CD14-positive monocyte (primary cell): ENCODE measurements at regions not wholly inside any gene's neighbourhood (a gene's known extent, or its start where the extent isn't known, plus 50 kb on each side); places are given as distances from the start of the nearest gene placed in this dataset.

Experiments used
- DNase-seq, 3 donors: peaks; one replicate each; pipeline ENCODE4 v3.0.0-alpha.2; 2011 to 2022
- H2AFZ ChIP-seq: 2 replicates; pipeline ENCODE4 v1.6.0; 2012; ENCODE audit warnings: mild to moderate bottlenecking, low read depth, low read length, inconsistent platforms; ENCODE audit not compliant: insufficient read depth, poor library complexity, severe bottlenecking
- H3K27ac ChIP-seq, 2 donors: 1 replicate in 1 of 2; 2 replicates in 1 of 2; pipeline ENCODE4 v1.5.1; 2012 to 2013; ENCODE audit warnings: low read length in 2 of 2, control low read depth in 1 of 2, inconsistent platforms in 1 of 2, low read depth in 1 of 2, mild to moderate bottlenecking in 1 of 2
- H3K27me3 ChIP-seq, 2 donors: one replicate each; pipeline versions ENCODE4 v1.6.0 to v1.6.1; 2011 to 2013; ENCODE audit warnings: low read length in 2 of 2; ENCODE audit not compliant: control insufficient read depth in 2 of 2, insufficient read depth in 2 of 2
- H3K36me3 ChIP-seq, 2 donors: replicated peaks in 1 of 2; 1 replicate in 1 of 2; 2 replicates in 1 of 2; pipeline versions ENCODE4 v1.5.1 to v1.6.1; 2012 to 2013; ENCODE audit warnings: low read length in 2 of 2, control low read depth in 1 of 2, inconsistent platforms in 1 of 2, mild to moderate bottlenecking in 1 of 2; ENCODE audit not compliant: insufficient read depth in 2 of 2, control insufficient read depth in 1 of 2
- H3K4me1 ChIP-seq, 2 donors: 1 replicate in 1 of 2; 2 replicates in 1 of 2; pipeline versions ENCODE4 v1.5.1 to v1.6.1; 2012 to 2013; ENCODE audit warnings: low read length in 2 of 2, control low read depth in 1 of 2, inconsistent platforms in 1 of 2, mild to moderate bottlenecking in 1 of 2, moderate library complexity in 1 of 2; ENCODE audit not compliant: insufficient read depth in 2 of 2, control insufficient read depth in 1 of 2
- H3K4me2 ChIP-seq: replicated peaks from 2 replicates; pipeline ENCODE3; 2012; ENCODE audit warnings: low read length, moderate library complexity, mild to moderate bottlenecking; ENCODE audit not compliant: poor library complexity, severe bottlenecking; ENCODE audit errors: extremely low read depth
- H3K4me3 ChIP-seq, 3 experiments: fragments of 200-600 bp in 1 of 3; sonication (generic) in 1 of 3; replicated peaks in 1 of 3; 1 replicate in 2 of 3; 2 replicates in 1 of 3; pipeline ENCODE4 v1.5.1; 2011 to 2013; ENCODE audit warnings: low read length in 3 of 3, mild to moderate bottlenecking in 3 of 3, control low read depth in 2 of 3, low read depth in 2 of 3, inconsistent platforms in 1 of 3, moderate library complexity in 1 of 3
- H3K79me2 ChIP-seq: 2 replicates; pipeline ENCODE4 v1.6.0; 2012; ENCODE audit warnings: mild to moderate bottlenecking, control low read depth, inconsistent platforms, low read length, moderate library complexity; ENCODE audit not compliant: insufficient read depth
- H3K9ac ChIP-seq: 2 replicates; pipeline ENCODE4 v1.6.0; 2017; ENCODE audit warnings: low read length, mild to moderate bottlenecking; ENCODE audit not compliant: insufficient read depth, poor library complexity, severe bottlenecking
- H3K9me3 ChIP-seq, 2 donors: replicated peaks in 1 of 2; 1 replicate in 1 of 2; 2 replicates in 1 of 2; pipeline versions ENCODE4 v1.5.1 to v1.6.1; 2012 to 2013; ENCODE audit warnings: low read length in 2 of 2, control low read depth in 1 of 2; ENCODE audit not compliant: control insufficient read depth in 1 of 2, insufficient read depth in 1 of 2
- H4K20me1 ChIP-seq: 2 replicates; pipeline ENCODE4 v1.6.0; 2012; ENCODE audit warnings: mild to moderate bottlenecking, low read length, control low read depth, moderate library complexity; ENCODE audit not compliant: insufficient read depth
- H3K27ac Mint-ChIP-seq, 7 donors: one replicate each; pipeline ENCODE4 v1.8.0; 2020; ENCODE audit warnings: mild to moderate bottlenecking in 7 of 7, mixed read lengths in 7 of 7, moderate library complexity in 6 of 7, inconsistent platforms in 2 of 7
- H3K27me3 Mint-ChIP-seq, 3 donors: one replicate each; pipeline ENCODE4 v1.8.0; 2021 to 2022; ENCODE audit warnings: low read depth in 3 of 3, mild to moderate bottlenecking in 3 of 3, mixed read lengths in 3 of 3, moderate library complexity in 3 of 3, inconsistent platforms in 1 of 3
- H3K36me3 Mint-ChIP-seq, 2 donors: one replicate each; pipeline ENCODE4 v1.8.0; 2020; ENCODE audit warnings: mixed read lengths in 2 of 2, inconsistent platforms in 1 of 2, mild to moderate bottlenecking in 1 of 2
- H3K4me1 Mint-ChIP-seq: one replicate; pipeline ENCODE4 v1.8.0; 2020; ENCODE audit warnings: mild to moderate bottlenecking, mixed read lengths
- H3K4me3 Mint-ChIP-seq, 2 donors: one replicate each; pipeline ENCODE4 v1.8.0; 2020; ENCODE audit warnings: mild to moderate bottlenecking in 2 of 2, mixed read lengths in 2 of 2, moderate library complexity in 1 of 2
- H3K9me3 Mint-ChIP-seq, 7 donors: one replicate each; pipeline ENCODE4 v1.8.0; 2020 to 2022; ENCODE audit warnings: mixed read lengths in 7 of 7, mild to moderate bottlenecking in 6 of 7, moderate library complexity in 6 of 7, inconsistent platforms in 2 of 7
- CTCF ChIP-seq: fragments of 200-600 bp; IDR thresholded peaks from one replicate; pipeline ENCODE4 v1.8.0; 2022; ENCODE audit warnings: antibody characterized with exemption, mild to moderate bottlenecking
- WGBS: methylation state at CpG from one replicate; pipeline ENCODE4 v1.1.5; 2013; ENCODE audit warnings: missing lambda C conversion rate; ENCODE audit not compliant: insufficient coverage; 5-methylcytosine and 5-hydroxymethylcytosine counted together
- intact Hi-C, 2 donors: fragments of 100-400 bp; cut with micrococcal nuclease; formaldehyde crosslinking; loops; one replicate each; pipeline versions ENCODE4 v1.15.0 to v1.15.1; 2023

- H3K36me3 Mint-ChIP-seq, result no peaks in the 10 kb centered on the region
- H3K4me1 Mint-ChIP-seq, result no peaks in the 10 kb centered on the region
- Histone ChIP-seq H3K9me3 (no peaks in the 10 kb centered on the region), H3K4me3 (no peak overlapping the region), H3K4me1 (no peaks in the 10 kb centered on the region), H4K20me1 (no peaks in the 10 kb centered on the region), H3K27me3 (no peaks in the 10 kb centered on the region), H3K9ac (no peak overlapping the region), H3K4me2 (no peak overlapping the region), H3K27ac (no peak overlapping the region), H2AFZ (no peak overlapping the region), H3K36me3 (no peaks in the 10 kb centered on the region), H3K79me2 (no peaks in the 10 kb centered on the region)
- WGBS, result no CpG with 5 or more reads among the region's 3 CpGs
- H3K27me3 Mint-ChIP-seq, result peaks cover 0 to 1% (median 0%) of the 10 kb centered on the region in 3 donors
- intact Hi-C loops, result no loop called here
- TF ChIP-seq CTCF, result no peak
- no peak for DNase-seq
- H3K27ac Mint-ChIP-seq, result no peak overlapping the region
- H3K4me3 Mint-ChIP-seq, result no peak overlapping the region
- peaks cover 0 to 5% (median 2%) of the 10 kb centered on the region in 7 donors for H3K9me3 Mint-ChIP-seq
Measured at GRCh38 chr2:181218401-181218821, 238.0 kb downstream of the UBE2E3 start.

- Mint-ChIP-seq H3K27me3 (peaks cover 0 to 1% (median 0%) of the 10 kb centered on the region in 3 donors), H3K27ac (no peak overlapping the region)
- intact Hi-C loops, result no loop called here
Measured at GRCh38 chr2:181223234-181223633, 234.0 kb upstream of the ITGA4 start.

More at GRCh38 chr2:181223234-181223633, 234.0 kb upstream of the ITGA4 start:
- Histone ChIP-seq H3K4me3 (no peak overlapping the region), H3K4me2 (no peak overlapping the region), H3K36me3 (no peaks in the 10 kb centered on the region), H4K20me1 (no peaks in the 10 kb centered on the region), H3K9me3 (no peaks in the 10 kb centered on the region), H2AFZ (no peak overlapping the region), H3K79me2 (no peaks in the 10 kb centered on the region), H3K27ac (no peak overlapping the region), H3K9ac (no peak overlapping the region), H3K27me3 (no peaks in the 10 kb centered on the region), H3K4me1 (no peaks in the 10 kb centered on the region)
- Mint-ChIP-seq H3K36me3 (no peaks in the 10 kb centered on the region), H3K9me3 (peaks cover 0 to 5% (median 2%) of the 10 kb centered on the region in 7 donors), H3K4me3 (no peak overlapping the region), H3K4me1 (no peaks in the 10 kb centered on the region)
- no CpG with 5 or more reads among the region's 2 CpGs for WGBS
- DNase-seq, result no peak
- no peak for TF ChIP-seq CTCF
